CD4-positive, alpha-beta memory T cell (primary cell): ENCODE measurements at regions not wholly inside any gene's neighbourhood (a gene's known extent, or its start where the extent isn't known, plus 50 kb on each side); places are given as distances from the start of the nearest gene placed in this dataset.

Experiments used
- CTCF ChIA-PET: fragments of 350-600 bp; sonication (Branson Sonifier 250); formaldehyde crosslinking; loops from one replicate; lab custom pipeline; 2021; ENCODE audit warnings: inconsistent platforms; ENCODE audit not compliant: partially characterized antibody; lab: Charles Lee
- POLR2A ChIA-PET: fragments of 350-600 bp; sonication (Branson Sonifier 250); formaldehyde crosslinking; loops from one replicate; lab custom pipeline; 2021; ENCODE audit not compliant: partially characterized antibody; lab: Charles Lee
- DNase-seq, 5 donors: peaks; one replicate each; pipeline versions ENCODE4 v3.0.0 to v3.0.0-alpha.2; 2020 to 2022; ENCODE audit warnings: mixed read lengths in 1 of 5
- H3K27ac ChIP-seq: one replicate; pipeline ENCODE4 v1.7.0; 2013; ENCODE audit warnings: low read depth, low read length
- H3K27me3 ChIP-seq: 2 replicates; pipeline ENCODE4 v1.7.0; 2013; ENCODE audit warnings: mild to moderate bottlenecking, low read length, moderate library complexity; ENCODE audit not compliant: insufficient read depth
- H3K36me3 ChIP-seq: 2 replicates; pipeline ENCODE4 v1.7.0; 2013; ENCODE audit warnings: mild to moderate bottlenecking, low read length, moderate library complexity; ENCODE audit not compliant: insufficient read depth
- H3K4me1 ChIP-seq: 2 replicates; pipeline ENCODE4 v1.7.0; 2013; ENCODE audit warnings: mild to moderate bottlenecking, low read length, moderate library complexity; ENCODE audit not compliant: insufficient read depth
- H3K4me3 ChIP-seq, 2 donors: one replicate each; pipeline ENCODE4 v1.7.0; 2013; ENCODE audit warnings: low read length in 2 of 2, mild to moderate bottlenecking in 1 of 2
- H3K9me3 ChIP-seq, 2 donors: one replicate each; pipeline ENCODE4 v1.7.0; 2013; ENCODE audit warnings: low read length in 2 of 2, control low read depth in 1 of 2; ENCODE audit not compliant: control insufficient read depth in 1 of 2
- H3K27ac Mint-ChIP-seq, 7 donors: one replicate each; pipeline ENCODE4 v1.8.0; 2020 to 2021; ENCODE audit warnings: mixed read lengths in 7 of 7, mild to moderate bottlenecking in 6 of 7, inconsistent platforms in 3 of 7, moderate library complexity in 3 of 7
- H3K27me3 Mint-ChIP-seq, 2 donors: one replicate each; pipeline ENCODE4 v1.8.0; 2020 to 2021; ENCODE audit warnings: mixed read lengths in 2 of 2
- H3K36me3 Mint-ChIP-seq, 2 donors: one replicate each; pipeline ENCODE4 v1.8.0; 2020 to 2021; ENCODE audit warnings: mixed read lengths in 2 of 2, inconsistent platforms in 1 of 2, mild to moderate bottlenecking in 1 of 2
- H3K4me1 Mint-ChIP-seq, 4 donors: one replicate each; pipeline ENCODE4 v1.8.0; 2020 to 2021; ENCODE audit warnings: mixed read lengths in 4 of 4, mild to moderate bottlenecking in 1 of 4
- H3K4me3 Mint-ChIP-seq, 8 donors: one replicate each; pipeline ENCODE4 v1.8.0; 2020 to 2021; ENCODE audit warnings: mixed read lengths in 8 of 8, mild to moderate bottlenecking in 7 of 8, moderate library complexity in 6 of 8, inconsistent platforms in 3 of 8
- H3K9me3 Mint-ChIP-seq, 8 donors: one replicate each; pipeline ENCODE4 v1.8.0; 2020 to 2021; ENCODE audit warnings: mixed read lengths in 8 of 8, mild to moderate bottlenecking in 5 of 8, inconsistent platforms in 3 of 8, moderate library complexity in 1 of 8
- intact Hi-C: fragments of 100-400 bp; cut with micrococcal nuclease; formaldehyde crosslinking; loops from one replicate; pipeline ENCODE4 v1.15.1; 2023

GRCh38 chr5:51598026-51598425, 214.8 kb downstream of the ISL1 start:
- no peaks in the 10 kb centered on the region for H3K4me1 Mint-ChIP-seq
- Histone ChIP-seq H3K36me3 (no peaks in the 10 kb centered on the region), H3K4me1 (no peaks in the 10 kb centered on the region), H3K4me3 (no peak overlapping the region), H3K27me3 (no peaks in the 10 kb centered on the region), H3K27ac (no peak overlapping the region), H3K9me3 (no peaks in the 10 kb centered on the region)
- no peaks in the 10 kb centered on the region for H3K36me3 Mint-ChIP-seq
- H3K27ac Mint-ChIP-seq, result no peak overlapping the region
- no peak for DNase-seq
- H3K27me3 Mint-ChIP-seq, result no peaks in the 10 kb centered on the region
- peaks cover 0 to 4% (median 1%) of the 10 kb centered on the region in 8 donors for H3K9me3 Mint-ChIP-seq
- POLR2A ChIA-PET, result no interaction called here
- intact Hi-C loops, result no loop called here
- no peak overlapping the region for H3K4me3 Mint-ChIP-seq
- CTCF ChIA-PET, result no interaction called here

- peaks cover 0 to 14% (median 1%) of the 10 kb centered on the region in 8 donors for H3K9me3 Mint-ChIP-seq
- no peak overlapping the region for H3K4me3 Mint-ChIP-seq
- Histone ChIP-seq H3K27ac (no peak overlapping the region), H3K36me3 (no peaks in the 10 kb centered on the region), H3K4me1 (no peaks in the 10 kb centered on the region), H3K9me3 (no peaks in the 10 kb centered on the region), H3K27me3 (no peaks in the 10 kb centered on the region), H3K4me3 (no peak overlapping the region)
- no peaks in the 10 kb centered on the region for H3K27me3 Mint-ChIP-seq
- ChIA-PET CTCF (no interaction called here), POLR2A (no interaction called here)
- H3K36me3 Mint-ChIP-seq, result no peaks in the 10 kb centered on the region
- intact Hi-C loops, result no loop called here
- DNase-seq, result no peak
- no peaks in the 10 kb centered on the region for H3K4me1 Mint-ChIP-seq
- H3K27ac Mint-ChIP-seq, result no peak overlapping the region
Observed at GRCh38 chr5:51599587-51599986, 216.3 kb downstream of the ISL1 start.

DNA sequence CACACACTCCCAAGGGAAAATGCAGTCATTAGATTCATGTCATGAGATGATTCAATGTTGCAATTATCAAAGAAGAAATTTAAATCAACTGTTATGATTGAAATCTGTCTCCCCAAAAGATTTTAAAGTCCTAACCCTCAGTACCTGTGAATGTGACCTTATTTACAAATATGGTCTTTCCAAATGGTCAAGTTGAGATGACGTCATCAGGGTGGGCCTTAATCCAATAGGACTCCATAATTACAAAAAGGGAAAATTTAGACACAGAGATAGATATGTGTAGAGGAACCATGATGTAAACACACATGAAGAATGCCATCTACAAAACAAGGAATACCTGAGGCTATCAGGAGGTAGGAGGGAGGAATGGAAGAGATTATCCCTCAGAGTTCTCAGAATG, 221.1 kb downstream of the ISL1 start:
- H3K27me3 ChIP-seq, result no peaks in the 10 kb centered on the region
- no peak overlapping the region for H3K27ac Mint-ChIP-seq
- H3K4me3 Mint-ChIP-seq, result no peak overlapping the region
- no peak for DNase-seq
- H3K36me3 Mint-ChIP-seq, result no peaks in the 10 kb centered on the region
- no peaks in the 10 kb centered on the region for H3K9me3 ChIP-seq
- CTCF ChIA-PET, result no interaction called here
- H3K4me1 ChIP-seq, result no peaks in the 10 kb centered on the region
- H3K36me3 ChIP-seq, result no peaks in the 10 kb centered on the region
- H3K27ac ChIP-seq, result no peak overlapping the region
- no peaks in the 10 kb centered on the region for H3K4me1 Mint-ChIP-seq
- H3K4me3 ChIP-seq, result no peak overlapping the region
- POLR2A ChIA-PET, result no interaction called here
- H3K9me3 Mint-ChIP-seq, result peaks cover 0 to 19% (median 4%) of the 10 kb centered on the region in 8 donors
- intact Hi-C loops, result no loop called here
- no peaks in the 10 kb centered on the region for H3K27me3 Mint-ChIP-seq

GRCh38 chr5:51606921-51607320, 223.7 kb downstream of the ISL1 start:
- CTCF ChIA-PET, result no interaction called here
- Mint-ChIP-seq H3K4me3 (no peak overlapping the region), H3K36me3 (no peaks in the 10 kb centered on the region), H3K4me1 (no peaks in the 10 kb centered on the region), H3K27ac (no peak overlapping the region), H3K27me3 (no peaks in the 10 kb centered on the region), H3K9me3 (peaks cover 0 to 18% (median 5%) of the 10 kb centered on the region in 8 donors)
- Histone ChIP-seq H3K9me3 (no peaks in the 10 kb centered on the region), H3K36me3 (no peaks in the 10 kb centered on the region), H3K4me1 (no peaks in the 10 kb centered on the region), H3K4me3 (no peak overlapping the region), H3K27me3 (no peaks in the 10 kb centered on the region), H3K27ac (no peak overlapping the region)
- intact Hi-C loops, result no loop called here
- POLR2A ChIA-PET, result no interaction called here
- DNase-seq, result no peak

- H3K27me3 Mint-ChIP-seq, result no peaks in the 10 kb centered on the region
- H3K4me3 ChIP-seq, result no peak overlapping the region
- intact Hi-C loops, result no loop called here
- H3K27ac Mint-ChIP-seq, result no peak overlapping the region
- CTCF ChIA-PET, result no interaction called here
- DNase-seq, result no peak
- no peak overlapping the region for H3K4me3 Mint-ChIP-seq
- no peaks in the 10 kb centered on the region for H3K4me1 ChIP-seq
- no peaks in the 10 kb centered on the region for H3K36me3 Mint-ChIP-seq
- H3K36me3 ChIP-seq, result no peaks in the 10 kb centered on the region
- no peaks in the 10 kb centered on the region for H3K4me1 Mint-ChIP-seq
- no peaks in the 10 kb centered on the region for H3K9me3 ChIP-seq
- no peak overlapping the region for H3K27ac ChIP-seq
- H3K9me3 Mint-ChIP-seq, result peaks cover 0 to 7% (median 0%) of the 10 kb centered on the region in 8 donors
- no peaks in the 10 kb centered on the region for H3K27me3 ChIP-seq
- POLR2A ChIA-PET, result no interaction called here
Observed at GRCh38 chr5:51618234-51618633, 235.0 kb downstream of the ISL1 start.

DNA sequence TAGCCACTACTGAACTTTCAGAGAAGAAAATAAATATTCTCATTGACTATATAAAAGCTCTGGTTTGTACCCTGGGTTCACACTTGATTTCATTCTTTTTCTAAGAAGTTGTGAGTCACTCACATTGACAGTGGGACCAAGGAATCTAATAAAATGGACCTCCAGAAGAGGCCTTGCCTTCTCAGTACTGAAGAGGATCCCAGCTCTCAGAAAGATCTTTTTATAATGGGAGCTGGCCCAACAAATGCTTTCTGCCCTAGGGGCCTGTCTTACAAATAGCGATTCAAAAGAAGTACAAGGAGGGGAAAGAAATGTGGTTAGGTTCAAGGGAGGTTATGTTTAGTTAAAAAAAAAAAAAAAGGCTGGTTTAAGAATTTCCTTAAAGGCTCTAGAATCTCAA, 237.9 kb downstream of the ISL1 start:
- CTCF ChIA-PET, result no interaction called here
- H3K4me1 ChIP-seq, result no peaks in the 10 kb centered on the region
- H3K27me3 Mint-ChIP-seq, result no peaks in the 10 kb centered on the region
- intact Hi-C loops, result no loop called here
- H3K4me1 Mint-ChIP-seq, result no peaks in the 10 kb centered on the region
- DNase-seq, result no peak
- H3K4me3 ChIP-seq, result no peak overlapping the region
- no peak overlapping the region for H3K27ac ChIP-seq
- no peaks in the 10 kb centered on the region for H3K27me3 ChIP-seq
- POLR2A ChIA-PET, result no interaction called here
- H3K4me3 Mint-ChIP-seq, result no peak overlapping the region
- no peaks in the 10 kb centered on the region for H3K36me3 Mint-ChIP-seq
- H3K27ac Mint-ChIP-seq, result no peak overlapping the region
- peaks cover 0 to 10% (median 4%) of the 10 kb centered on the region in 8 donors for H3K9me3 Mint-ChIP-seq
- no peaks in the 10 kb centered on the region for H3K36me3 ChIP-seq
- no peaks in the 10 kb centered on the region for H3K9me3 ChIP-seq

GRCh38 chr5:51622161-51622790, 239.0 kb downstream of the ISL1 start:
- CTCF ChIA-PET, result no interaction called here
- DNase-seq, result no peak
- Histone ChIP-seq H3K36me3 (no peaks in the 10 kb centered on the region), H3K4me3 (no peak overlapping the region), H3K4me1 (no peaks in the 10 kb centered on the region), H3K9me3 (no peaks in the 10 kb centered on the region), H3K27ac (no peak overlapping the region), H3K27me3 (no peaks in the 10 kb centered on the region)
- Mint-ChIP-seq H3K36me3 (no peaks in the 10 kb centered on the region), H3K4me3 (no peak overlapping the region), H3K9me3 (peaks cover 0 to 10% (median 4%) of the 10 kb centered on the region in 8 donors), H3K4me1 (no peaks in the 10 kb centered on the region), H3K27me3 (no peaks in the 10 kb centered on the region), H3K27ac (no peak overlapping the region)
- intact Hi-C loops, result no loop called here
- POLR2A ChIA-PET, result no interaction called here
